ENCODE measurements at regions not wholly inside any gene's neighbourhood (a gene's known extent, or its start where the extent isn't known, plus 50 kb on each side); places are given as distances from the start of the nearest gene placed in this dataset.
"Not testable (repeated sequence)": the region's sequence is repeated elsewhere in the genome, so short reads cannot be mapped to it uniquely, and the experiment has no call there.

DNA sequence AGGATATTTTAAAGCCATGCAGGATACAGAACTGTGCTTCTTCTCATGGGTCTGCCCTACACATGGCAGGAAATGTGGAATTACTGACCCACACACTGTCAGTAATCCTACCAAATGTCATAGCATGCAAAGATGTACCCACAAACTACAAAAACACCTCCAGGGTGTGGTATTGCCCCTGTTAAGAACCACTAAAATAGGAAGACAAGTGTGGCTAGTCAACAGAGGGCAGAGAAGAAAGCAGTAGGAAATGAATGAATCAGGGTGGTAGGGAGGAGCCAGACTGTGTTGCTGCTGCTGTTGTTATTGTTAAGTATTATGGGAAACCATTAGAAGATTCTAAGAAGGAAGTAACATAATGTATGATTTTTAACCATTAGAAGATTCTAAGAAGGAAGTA lies 556.7 kb upstream of the ACVR2A start:
- H3K4me3 ChIP-seq (ENCODE audit: low read depth, low read length): no peak overlapping the region
- TF ChIP-seq, protein P1, sequence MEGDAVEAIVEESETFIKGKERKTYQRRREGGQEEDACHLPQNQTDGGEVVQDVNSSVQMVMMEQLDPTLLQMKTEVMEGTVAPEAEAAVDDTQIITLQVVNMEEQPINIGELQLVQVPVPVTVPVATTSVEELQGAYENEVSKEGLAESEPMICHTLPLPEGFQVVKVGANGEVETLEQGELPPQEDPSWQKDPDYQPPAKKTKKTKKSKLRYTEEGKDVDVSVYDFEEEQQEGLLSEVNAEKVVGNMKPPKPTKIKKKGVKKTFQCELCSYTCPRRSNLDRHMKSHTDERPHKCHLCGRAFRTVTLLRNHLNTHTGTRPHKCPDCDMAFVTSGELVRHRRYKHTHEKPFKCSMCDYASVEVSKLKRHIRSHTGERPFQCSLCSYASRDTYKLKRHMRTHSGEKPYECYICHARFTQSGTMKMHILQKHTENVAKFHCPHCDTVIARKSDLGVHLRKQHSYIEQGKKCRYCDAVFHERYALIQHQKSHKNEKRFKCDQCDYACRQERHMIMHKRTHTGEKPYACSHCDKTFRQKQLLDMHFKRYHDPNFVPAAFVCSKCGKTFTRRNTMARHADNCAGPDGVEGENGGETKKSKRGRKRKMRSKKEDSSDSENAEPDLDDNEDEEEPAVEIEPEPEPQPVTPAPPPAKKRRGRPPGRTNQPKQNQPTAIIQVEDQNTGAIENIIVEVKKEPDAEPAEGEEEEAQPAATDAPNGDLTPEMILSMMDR (IDR thresholded peaks at IDR 0.05; ENCODE audit: low read depth, low read length, missing control alignments): no peak
- peak; percentile 19 for DNase-seq (ENCODE audit: low read depth)

- TF ChIP-seq, protein P1 (IDR thresholded peaks at IDR 0.05; ENCODE audit: low read depth, low read length, missing control alignments): peak; percentile 4
- H3K4me3 ChIP-seq (ENCODE audit: low read depth, low read length): no peak overlapping the region
- no peak for DNase-seq (ENCODE audit: low read depth)
Measured at GRCh38 chr2:147275943-147276342, 568.9 kb upstream of the ACVR2A start.

DNA sequence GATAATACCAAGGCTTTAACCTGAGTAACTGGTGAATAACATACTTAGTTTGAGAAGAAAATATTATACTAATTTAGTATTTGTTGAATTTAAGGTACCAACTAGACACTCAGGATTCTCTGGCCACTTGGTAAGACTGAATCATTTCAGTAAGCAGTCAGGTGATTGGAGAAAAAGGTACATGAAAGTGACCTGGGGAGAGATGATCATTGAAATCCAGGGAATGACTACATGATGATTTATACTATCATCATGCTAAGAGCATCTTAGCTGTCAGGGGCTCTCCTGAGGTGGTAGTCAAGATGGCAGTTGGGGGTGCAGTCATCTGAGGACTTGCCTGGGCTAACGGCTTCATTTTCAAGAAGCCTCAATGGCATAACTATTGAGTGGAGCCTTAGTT lies 571.2 kb upstream of the ACVR2A start:
- TF ChIP-seq, protein P1 (IDR thresholded peaks at IDR 0.05; ENCODE audit: low read depth, low read length, missing control alignments): no peak
- H3K4me3 ChIP-seq (ENCODE audit: low read depth, low read length): no peak overlapping the region
- DNase-seq (ENCODE audit: low read depth): no peak

DNA sequence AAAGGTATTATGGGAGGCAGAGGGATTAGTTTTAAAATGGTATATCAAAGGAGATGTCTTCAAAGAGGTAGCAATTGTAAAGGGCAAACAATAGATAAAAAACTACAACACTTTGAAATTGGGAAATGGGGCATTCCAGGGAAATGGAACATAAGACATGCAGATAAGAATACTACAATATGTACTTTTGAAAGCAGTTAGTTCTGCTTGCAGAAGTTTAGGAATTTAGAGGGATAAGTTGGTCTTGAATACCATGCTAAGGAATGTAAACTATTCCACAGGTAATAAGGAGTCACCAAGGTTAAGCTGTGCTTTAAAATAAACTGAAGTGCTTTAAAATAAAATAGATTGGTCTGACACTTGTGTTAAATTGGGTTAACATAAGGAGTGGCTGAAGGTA lies 571.7 kb upstream of the ACVR2A start:
- TF ChIP-seq, protein P1 (IDR thresholded peaks at IDR 0.05; ENCODE audit: low read depth, low read length, missing control alignments): no peak
- DNase-seq (ENCODE audit: low read depth): no peak
- no peak overlapping the region for H3K4me3 ChIP-seq (ENCODE audit: low read depth, low read length)

- not testable (repeated sequence) for H3K4me3 ChIP-seq (ENCODE audit: low read depth, low read length); DNase-seq (ENCODE audit: low read depth)
Measured at GRCh38 chr2:147269581-147269980, 575.2 kb upstream of the ACVR2A start.

DNA sequence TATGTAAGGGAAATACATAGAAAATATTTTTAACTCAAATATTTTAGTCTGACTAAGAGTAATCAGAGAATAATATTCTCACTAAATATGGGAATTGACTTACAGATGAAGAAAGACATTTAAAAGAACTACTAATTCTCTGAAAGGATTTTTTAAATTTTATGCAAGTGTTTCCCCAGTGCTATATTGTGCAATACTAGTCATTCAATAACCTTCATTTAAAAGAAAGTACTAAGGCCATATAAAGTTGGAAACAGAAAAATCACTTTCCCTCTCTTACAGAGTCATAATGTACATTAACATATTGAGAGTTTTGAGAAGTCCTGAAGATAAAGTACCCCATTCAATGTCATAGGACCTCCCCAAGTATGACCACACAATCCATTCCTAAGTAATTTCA lies 584.6 kb upstream of the ACVR2A start:
- no peak for DNase-seq (ENCODE audit: low read depth)
- H3K4me3 ChIP-seq (ENCODE audit: low read depth, low read length): no peak overlapping the region
- TF ChIP-seq, protein P1 (IDR thresholded peaks at IDR 0.05; ENCODE audit: low read depth, low read length, missing control alignments): no peak

GRCh38 chr2:147255812-147256211 lies 589.0 kb upstream of the ACVR2A start:
- no peak for DNase-seq (ENCODE audit: low read depth)
- TF ChIP-seq, protein P1 (IDR thresholded peaks at IDR 0.05; ENCODE audit: low read depth, low read length, missing control alignments): no peak
- H3K4me3 ChIP-seq (ENCODE audit: low read depth, low read length): no peak overlapping the region

Measured in GM12864 (cell line).